VCaP (cell line): ENCODE measurements at regions not wholly inside any gene's neighbourhood (a gene's known extent, or its start where the extent isn't known, plus 50 kb on each side); places are given as distances from the start of the nearest gene placed in this dataset.

Experiments
- H3K27ac ChIP-seq: fragments of 450-650 bp; 2 replicates; pipeline ENCODE4 v1.5.1; 2017
- TF ChIP-seq, protein P1 (sequence below): fragments of 450-650 bp; conservative IDR thresholded peaks from 2 replicates; pipeline ENCODE4 v1.5.1; 2017; ENCODE audit warnings: mild to moderate bottlenecking, moderate library complexity

GRCh38 chr7:20033621-20034400 is 183.4 kb downstream of the MACC1 start:
- H3K27ac ChIP-seq: no peak overlapping the region
- TF ChIP-seq, protein P1, sequence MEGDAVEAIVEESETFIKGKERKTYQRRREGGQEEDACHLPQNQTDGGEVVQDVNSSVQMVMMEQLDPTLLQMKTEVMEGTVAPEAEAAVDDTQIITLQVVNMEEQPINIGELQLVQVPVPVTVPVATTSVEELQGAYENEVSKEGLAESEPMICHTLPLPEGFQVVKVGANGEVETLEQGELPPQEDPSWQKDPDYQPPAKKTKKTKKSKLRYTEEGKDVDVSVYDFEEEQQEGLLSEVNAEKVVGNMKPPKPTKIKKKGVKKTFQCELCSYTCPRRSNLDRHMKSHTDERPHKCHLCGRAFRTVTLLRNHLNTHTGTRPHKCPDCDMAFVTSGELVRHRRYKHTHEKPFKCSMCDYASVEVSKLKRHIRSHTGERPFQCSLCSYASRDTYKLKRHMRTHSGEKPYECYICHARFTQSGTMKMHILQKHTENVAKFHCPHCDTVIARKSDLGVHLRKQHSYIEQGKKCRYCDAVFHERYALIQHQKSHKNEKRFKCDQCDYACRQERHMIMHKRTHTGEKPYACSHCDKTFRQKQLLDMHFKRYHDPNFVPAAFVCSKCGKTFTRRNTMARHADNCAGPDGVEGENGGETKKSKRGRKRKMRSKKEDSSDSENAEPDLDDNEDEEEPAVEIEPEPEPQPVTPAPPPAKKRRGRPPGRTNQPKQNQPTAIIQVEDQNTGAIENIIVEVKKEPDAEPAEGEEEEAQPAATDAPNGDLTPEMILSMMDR: no peak

GRCh38 chr7:20032741-20033140 is 184.4 kb downstream of the MACC1 start:
- TF ChIP-seq, protein P1: no peak
- no peak overlapping the region for H3K27ac ChIP-seq

GRCh38 chr7:20030915-20031362 is 186.2 kb downstream of the MACC1 start:
- no peak overlapping the region for H3K27ac ChIP-seq
- TF ChIP-seq, protein P1: no peak

DNA sequence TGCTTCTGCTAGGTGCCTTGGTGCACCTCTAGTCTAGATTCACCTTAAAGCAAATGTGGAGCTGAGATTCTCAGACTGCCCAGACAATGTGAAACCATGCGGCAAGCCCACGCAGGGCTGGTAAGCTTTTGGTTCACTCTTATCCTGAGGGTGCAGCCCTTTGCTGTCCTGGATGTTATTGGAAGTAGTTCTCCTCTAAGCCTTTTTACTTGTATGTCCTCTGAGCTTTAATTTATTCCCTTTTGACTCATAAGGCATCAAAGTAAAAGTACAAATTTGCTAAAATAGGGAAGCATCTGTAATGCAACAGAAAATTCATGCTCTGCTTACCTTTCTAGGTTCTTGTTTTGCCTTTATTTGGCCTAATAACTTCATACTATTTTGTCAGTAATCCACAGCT is 186.8 kb downstream of the MACC1 start:
- TF ChIP-seq, protein P1: no peak
- H3K27ac ChIP-seq: no peak overlapping the region

- H3K27ac ChIP-seq: no peak overlapping the region
These were observed 190.4 kb downstream of the MACC1 start for GRCh38 chr7:20026762-20027161.

DNA sequence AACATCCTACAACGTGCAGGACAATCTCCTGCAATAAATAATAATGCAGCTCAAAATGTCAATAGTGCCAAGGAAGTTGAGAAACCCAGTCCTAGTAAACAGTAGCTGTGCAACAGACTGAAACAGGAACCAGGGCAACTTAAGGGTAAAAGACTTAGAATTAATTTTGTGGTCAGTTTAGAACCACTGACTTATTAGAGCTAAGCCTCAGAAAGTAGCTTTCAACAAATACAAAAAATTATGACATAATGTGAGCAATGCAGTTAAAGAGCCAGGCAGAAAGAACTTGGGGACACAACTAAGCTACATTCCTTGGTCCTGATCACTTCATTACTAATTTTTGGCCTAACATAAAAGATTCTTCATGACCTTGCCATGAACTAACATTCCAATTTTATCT is 195.4 kb downstream of the MACC1 start:
- no peak overlapping the region for H3K27ac ChIP-seq
- TF ChIP-seq, protein P1: no peak

More at GRCh38 chr7:20026762-20027161, 190.4 kb downstream of the MACC1 start:
- TF ChIP-seq, protein P1: no peak

DNA sequence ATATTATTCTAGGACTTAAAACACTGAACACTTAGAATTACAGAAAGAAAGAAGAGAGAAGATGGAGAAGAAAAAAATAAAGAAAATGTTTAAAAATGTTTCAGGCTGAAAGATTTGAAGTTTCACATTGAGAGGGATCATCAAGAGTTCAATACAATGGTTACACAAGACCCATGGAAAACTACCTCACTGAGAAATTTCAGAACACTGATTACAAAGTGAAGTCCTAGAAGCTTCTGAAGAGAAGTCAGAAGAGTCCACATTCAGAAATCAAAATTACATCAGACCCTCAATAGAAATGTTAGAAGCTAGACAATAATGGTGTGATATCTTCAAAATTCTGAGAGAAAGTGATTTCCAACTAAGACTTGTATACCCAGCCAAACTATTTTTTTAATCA is 196.1 kb downstream of the MACC1 start:
- TF ChIP-seq, protein P1: no peak
- H3K27ac ChIP-seq: no peak overlapping the region
